ENCODE measurements at regions not wholly inside any gene's neighbourhood (a gene's known extent, or its start where the extent isn't known, plus 50 kb on each side); places are given as distances from the start of the nearest gene placed in this dataset.

DNA sequence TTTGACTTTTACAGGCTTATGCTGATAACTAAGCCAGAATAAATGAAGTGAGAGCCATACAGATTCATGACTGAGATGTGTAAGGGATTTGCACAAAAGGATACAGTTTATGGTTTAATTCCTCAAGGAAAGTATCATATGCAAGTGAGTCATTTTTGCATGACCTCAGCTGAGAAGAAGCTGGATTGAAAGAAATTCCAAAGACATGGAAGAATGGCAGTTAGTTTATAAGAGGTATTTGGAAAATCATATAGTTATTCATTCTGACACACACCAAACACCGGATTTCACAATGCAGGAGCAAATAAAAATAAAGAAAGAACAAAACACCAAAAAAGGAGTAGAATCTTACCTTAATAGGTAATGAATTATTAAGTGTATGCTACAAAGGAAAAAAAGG, 83.2 kb upstream of the RND3 start:
- no peak for DNase-seq

DNA sequence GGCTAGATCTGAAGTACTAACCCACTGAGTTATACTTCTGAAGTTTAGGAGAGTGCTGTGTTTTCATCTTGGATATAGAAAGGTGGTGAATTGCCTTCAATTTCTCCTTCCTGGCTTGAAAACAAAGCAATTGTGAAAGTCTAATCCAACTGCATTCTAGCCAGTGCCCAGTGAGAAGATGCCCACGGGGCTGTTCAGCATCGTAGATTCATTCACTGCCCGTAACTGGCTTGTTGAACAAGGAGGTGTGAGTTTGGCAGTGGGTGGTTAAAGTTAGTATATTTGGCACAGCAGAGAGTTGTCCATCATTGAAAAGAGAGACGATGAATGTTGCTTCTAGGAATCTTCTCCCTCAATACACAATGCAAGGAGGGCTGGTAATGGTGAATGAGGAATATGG, 82.3 kb upstream of the RND3 start:
- DNase-seq: no peak

DNA sequence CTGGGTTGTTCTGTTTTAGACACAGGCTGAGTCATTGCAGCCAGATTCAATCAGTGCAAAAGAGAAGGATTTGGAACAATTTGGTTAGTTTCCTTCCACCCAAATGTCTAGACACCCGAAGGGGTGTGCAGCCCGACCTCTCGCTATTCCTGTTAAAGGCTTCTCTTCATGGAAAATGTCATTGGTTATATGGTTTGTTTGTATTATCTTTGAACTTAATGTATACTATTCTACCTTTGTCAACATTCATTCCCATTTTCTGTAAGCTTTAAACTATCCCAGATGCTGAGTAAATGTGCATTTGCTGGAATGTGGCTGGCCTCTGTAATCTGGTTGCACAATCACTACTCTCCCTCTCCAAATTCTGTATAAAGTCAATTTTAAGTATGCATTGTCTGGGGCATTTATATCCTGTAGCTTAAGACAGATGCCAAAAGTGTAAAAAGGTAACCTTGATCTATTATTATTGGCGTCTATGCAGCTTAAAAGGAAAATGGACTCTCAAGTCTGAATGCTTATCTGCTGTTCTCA, 80.4 kb upstream of the RND3 start:
- DNase-seq: no peak

DNA sequence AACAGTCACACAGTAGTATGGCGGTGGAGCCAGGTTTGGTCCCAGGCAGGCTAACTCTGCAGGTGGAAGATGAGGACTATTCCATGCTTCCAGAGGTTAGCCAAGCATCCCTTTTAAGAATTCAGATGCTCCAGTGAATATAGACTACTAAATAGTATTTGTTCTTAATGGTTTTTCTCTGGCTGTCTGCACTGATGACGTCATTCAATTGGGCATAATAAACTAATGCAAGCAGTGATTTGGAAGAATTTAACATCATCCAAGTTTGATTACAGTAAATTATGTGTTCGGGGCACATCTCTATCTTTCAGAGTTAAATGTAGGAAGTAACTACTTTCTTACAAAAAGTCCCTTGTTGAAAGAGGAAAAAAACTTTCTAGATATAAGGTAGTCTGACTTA, 78.8 kb upstream of the RND3 start:
- DNase-seq: no peak

DNA sequence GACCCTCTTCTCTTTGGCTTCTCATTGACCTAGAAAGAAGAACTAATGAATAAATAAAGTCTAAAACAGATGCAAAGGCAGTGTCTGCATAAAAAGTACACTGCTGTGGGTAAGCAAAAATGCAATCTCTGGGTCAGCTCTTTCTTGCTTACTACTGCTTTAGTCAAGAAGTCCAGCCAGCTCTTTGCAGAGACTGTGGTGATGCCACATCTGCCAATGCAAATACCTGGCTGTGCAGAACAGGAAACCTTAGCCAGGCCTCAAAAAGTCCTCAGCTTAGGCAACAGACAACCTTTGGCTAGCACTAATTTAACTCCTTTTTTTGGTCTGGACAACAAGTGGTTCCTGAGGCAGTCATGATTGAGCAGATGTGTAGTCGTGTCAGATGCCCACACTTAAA, 73.6 kb upstream of the RND3 start:
- no peak for DNase-seq

DNA sequence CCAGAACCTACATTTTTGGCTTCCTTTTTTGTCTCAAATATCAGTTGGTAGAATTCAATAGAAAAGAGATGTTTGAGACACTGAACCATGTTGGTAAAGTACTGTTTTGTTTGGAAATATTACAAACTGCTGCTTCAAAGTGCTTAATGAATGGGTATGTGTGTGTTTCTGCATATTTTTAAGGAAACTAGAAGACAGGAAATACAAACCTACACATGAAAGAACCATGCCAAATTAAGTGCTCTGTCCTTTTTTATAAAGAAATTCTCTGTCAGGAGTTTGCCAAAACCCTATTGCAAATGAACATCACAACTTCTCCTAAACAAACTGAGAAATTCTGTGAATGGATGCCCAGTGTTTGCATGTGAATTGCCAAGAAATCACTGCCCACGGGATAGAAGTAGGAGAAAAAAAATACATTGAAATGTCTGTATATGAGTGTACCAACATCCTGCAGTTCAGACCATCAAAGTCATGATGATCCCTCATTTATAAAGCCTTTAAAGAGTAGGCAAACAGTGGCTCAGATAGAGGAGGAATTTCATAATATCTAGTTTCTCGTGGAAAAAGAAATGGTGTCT, 69.6 kb upstream of the RND3 start:
- DNase-seq: no peak

DNA sequence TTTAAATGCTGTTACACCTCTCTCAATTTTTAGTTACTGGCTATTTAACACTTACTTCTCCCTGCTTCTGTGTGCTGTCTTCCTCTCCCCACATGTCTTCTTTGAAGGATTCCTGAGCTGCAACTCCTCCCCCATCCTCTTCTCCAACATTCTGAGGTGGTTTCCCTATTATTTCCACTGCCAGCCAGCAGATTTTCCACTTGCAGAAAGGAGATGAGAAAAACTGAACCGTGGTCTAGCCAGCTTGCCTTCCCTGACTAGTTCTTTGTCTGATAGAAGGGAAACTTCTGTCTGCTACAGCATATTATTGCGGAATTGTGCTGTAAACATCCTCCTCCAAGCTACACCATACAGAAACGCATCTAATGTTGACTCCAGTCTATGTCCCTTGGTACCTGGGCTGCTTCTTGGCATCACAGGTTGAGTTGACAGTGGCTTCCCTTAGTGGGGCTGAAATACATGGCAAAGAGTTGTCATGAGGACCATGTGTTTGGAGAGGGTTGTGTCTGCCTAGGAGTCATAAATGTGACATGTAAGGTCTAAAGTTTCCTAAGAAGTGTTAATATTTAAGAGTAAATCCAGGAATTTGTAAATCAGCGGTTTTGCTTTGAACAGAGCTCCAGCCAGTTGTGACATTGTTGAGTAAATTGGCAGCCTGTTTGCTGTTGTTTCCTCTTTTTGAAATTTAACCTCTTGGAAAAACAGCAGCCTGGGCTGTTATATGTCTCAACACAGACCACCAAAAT, 68.3 kb upstream of the RND3 start:
- DNase-seq: no peak

DNA sequence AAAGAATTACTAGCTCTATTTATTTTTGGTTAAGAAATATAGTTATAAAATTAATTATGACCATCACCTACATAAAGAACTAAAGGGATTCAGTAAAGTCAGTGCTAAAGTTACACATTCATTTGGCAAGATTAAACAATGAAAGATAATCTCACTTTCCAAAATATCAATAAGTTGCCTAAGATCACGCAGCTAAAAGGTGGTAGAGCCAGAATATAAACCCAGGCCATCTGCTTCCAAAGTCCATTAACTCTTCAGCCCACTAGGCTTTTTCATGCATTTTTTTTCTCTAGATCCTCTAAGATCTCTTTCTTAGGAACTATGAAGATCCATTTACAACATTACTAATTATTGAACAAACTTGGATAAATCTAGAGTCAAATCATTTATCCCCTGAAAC, 66.6 kb upstream of the RND3 start:
- no peak for DNase-seq

DNA sequence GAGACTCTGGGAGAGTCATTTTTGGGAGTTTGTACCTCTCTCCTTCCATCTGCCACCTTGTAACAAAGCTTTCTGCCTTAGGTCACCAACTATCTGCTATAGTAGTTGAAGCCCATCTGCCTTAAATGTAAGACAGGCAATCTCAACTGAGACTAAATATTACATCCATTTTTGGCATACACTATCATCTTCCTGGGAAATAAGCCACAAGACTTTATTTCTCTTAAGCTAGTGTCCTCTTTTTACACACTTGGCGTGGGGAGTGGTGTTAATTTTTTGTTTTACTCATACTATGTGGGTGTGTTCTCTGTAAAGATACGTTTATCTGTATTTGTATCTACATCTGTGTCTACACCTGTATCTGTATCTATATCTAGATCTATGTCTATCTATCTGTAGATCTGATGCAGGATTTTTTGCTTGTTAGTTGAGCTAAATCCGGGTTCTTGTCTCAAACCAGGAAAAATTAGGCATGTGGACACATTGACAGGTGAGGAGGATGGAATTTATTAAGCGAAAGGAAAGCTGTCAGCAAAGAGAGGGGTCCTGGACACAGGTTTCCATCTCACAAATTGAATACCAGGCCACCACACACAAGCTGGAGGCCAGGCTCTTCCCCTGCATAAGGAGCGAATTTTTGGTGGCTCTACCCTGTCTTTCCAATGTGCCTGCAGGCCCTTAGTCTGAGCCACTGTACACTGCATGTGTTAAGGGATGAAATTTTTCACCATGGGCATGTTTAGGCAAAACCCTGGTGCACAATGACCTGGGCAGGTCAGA, 64.8 kb upstream of the RND3 start:
- no peak for DNase-seq

DNA sequence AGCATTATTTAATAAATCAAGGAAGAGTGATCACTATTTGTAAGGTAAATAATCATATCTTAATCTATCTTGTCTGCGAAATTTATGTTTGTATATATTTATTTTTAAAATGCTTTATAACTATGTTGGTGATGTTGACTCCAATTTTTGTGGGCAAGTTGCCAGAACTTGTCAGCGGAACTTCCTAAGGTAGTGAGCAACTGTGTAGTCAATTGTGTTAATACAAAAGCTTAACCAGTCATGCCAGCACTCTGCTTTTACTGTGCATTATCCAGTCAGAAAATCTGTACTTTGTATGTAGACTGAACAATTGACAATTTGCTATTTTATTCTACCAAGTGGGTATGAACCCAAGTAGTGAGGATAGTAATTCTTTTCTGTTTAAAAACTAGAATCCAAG, 61.9 kb upstream of the RND3 start:
- DNase-seq: no peak

DNA sequence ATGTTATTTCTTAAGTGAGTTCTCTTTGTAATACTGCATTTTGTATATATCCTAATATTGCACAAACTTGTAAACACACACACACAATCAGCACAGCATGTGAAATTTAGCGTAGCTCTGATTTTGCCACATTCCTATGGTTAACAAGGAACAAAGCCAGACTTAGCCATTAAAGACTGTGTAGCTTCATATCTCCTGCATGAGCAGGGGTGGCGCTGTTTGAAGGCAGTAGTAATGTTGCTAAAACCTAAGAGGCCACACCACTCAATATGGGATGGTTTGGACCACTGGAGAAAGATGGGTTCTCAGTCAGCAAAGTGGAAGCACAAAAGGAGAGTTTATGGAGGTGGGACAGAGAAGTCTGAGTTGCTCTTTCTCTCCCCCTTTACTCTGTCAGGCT, 61.1 kb upstream of the RND3 start:
- peak; percentile 77 for DNase-seq

DNA sequence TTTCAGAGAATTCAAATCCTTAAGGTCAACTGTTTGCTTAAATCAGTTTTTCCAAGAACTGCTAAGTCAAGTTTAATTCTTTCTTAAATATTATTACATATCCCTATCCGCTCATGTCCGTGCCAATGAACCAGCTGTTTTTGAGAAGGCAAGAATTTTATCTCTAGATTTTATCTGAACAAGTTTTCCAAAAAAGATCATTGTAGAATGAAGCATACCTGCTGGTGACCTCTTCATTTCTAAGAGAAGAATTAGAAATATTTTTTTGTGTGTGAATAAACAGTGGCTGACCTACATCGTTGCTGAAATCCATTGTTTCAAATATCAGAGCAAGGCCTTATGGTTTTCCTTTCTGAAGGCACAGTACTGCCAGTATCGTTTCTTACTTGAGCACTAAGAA, 58.4 kb upstream of the RND3 start:
- DNase-seq: no peak

DNA sequence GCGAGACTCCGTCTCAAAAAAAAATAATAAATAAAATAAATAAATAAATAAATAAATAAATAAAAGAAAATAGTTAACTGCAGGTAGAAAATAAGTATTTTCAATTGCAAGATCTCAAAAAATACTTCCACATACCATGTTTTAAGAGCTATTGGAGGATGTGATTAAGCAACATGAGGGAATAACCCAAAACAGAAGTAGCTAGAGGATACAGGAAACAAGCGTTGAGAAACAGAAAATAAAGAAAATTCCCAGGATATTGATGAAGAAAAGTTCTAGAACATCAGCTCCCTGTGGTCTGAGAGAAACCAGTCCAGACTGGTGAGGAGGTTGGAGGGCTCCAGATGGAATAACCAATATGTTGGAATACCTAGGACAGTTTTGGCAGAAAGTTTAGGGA, 57.3 kb upstream of the RND3 start:
- DNase-seq: no peak

DNA sequence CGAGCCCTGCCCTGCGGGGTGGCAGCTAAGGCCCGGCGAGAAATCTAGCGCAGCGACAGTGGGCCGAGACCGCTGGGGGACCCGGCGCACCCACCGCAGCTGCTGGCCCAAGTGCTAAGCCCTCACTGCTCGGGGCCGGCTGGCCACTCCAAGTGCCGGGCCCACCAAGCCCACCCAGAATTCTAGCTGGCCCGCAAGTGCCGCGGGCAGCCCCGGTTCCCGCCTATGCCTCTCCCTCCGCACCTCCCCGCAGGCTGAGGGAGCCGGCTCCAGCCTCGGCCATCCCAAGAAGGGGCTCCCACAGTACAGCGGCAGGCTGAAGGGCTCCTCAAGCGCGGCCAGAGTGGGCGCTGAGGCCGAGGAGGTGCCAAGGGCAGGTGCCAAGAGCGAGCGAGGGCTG, 55.2 kb upstream of the RND3 start:
- no peak for DNase-seq

DNA sequence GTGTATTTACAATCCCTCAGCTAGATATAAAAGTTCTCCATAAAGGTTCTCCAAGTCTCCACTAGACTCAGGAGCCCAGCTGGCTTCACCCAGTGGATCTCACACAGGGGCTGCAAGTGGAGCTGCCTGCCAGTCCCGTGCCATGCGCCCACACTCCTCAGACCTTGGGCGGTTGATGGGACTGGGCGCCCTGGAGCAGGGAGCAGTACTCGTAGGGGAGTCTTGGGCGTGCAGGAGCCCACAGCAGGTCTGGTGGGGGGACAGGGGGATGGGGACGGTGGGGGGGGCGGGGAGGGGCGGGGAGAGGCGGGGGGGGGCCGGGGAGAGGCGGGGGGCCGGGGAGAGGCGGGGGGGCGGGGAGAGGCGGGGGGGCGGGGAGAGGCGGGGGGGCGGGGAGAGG, 54.7 kb upstream of the RND3 start:
- DNase-seq: no peak

DNA sequence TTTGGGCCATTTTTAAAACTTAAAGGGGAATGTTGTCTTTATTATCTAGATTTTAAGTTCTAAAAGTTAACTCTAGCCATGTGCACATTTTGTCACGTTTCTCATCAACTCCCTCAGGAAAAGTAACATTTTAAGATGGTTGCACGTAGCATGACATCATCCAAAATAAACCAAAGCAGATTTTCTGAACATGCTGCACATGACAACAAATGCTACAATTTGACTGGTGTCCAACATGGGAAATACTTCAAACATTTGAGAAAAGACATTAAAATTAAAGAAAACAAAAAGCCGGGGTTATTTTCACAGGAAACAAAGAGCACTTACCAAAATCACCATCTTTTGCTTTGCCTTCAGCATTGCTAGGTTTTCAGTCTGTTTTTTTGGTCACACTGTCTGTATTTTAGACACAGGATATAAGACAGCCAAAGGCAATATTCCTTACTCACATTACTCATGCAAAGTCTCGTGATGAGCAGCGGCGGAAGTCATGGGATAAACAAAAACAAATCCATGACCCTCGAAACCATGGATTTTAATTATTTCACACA, 51.3 kb upstream of the RND3 start:
- DNase-seq: no peak

All from NCI-H748 treated with DMSO at 0.1 percent for 48 hours (cell line).